Caco-2 (cell line): ENCODE measurements at regions not wholly inside any gene's neighbourhood (a gene's known extent, or its start where the extent isn't known, plus 50 kb on each side); places are given as distances from the start of the nearest gene placed in this dataset.

Experiments
- BruUV-seq: library from RNA; stranded (reverse); fragments of 400-500 nt; replicated peaks from 2 replicates; lab custom pipeline; 2021; lab: Mats Ljungman, UMichigan
- CTCF ChIA-PET: fragments of 300-600 bp; sonication (Branson Sonifier 250); formaldehyde crosslinking; loops from one replicate; lab custom pipeline; 2022; ENCODE audit warnings: antibody characterized with exemption; lab: Charles Lee
- POLR2A ChIA-PET: fragments of 300-600 bp; sonication (Branson Sonifier 250); formaldehyde crosslinking; loops from one replicate; lab custom pipeline; 2022; ENCODE audit warnings: antibody characterized with exemption; lab: Charles Lee
- DNase-seq, 2 experiments: peaks; one replicate each; pipeline versions ENCODE4 v3.0.0 to v3.0.0-alpha.2; 2020 to 2022
- H3K27me3 ChIP-seq: replicated peaks from 2 replicates; pipeline ENCODE4 v1.6.0; 2011; ENCODE audit warnings: low read length; ENCODE audit not compliant: control insufficient read depth, insufficient read depth
- H3K36me3 ChIP-seq: 2 replicates; pipeline ENCODE4 v1.5.1; 2011; ENCODE audit warnings: low read length; ENCODE audit not compliant: control insufficient read depth, insufficient read depth
- H3K4me1 ChIP-seq: fragments of 250-450 bp; sonication (Bioruptor Pico); 2 replicates; pipeline ENCODE4 v1.5.1; 2020; ENCODE audit warnings: mild to moderate bottlenecking
- H3K4me3 ChIP-seq: 2 replicates; pipeline ENCODE4 v1.5.1; 2011; ENCODE audit warnings: low read depth, mild to moderate bottlenecking, control low read depth, low read length
- H3K9me3 ChIP-seq: fragments of 250-450 bp; sonication (Bioruptor Pico); 2 replicates; pipeline ENCODE4 v1.5.1; 2020; ENCODE audit warnings: mild to moderate bottlenecking, moderate library complexity
- H3K27ac Mint-ChIP-seq: one replicate; pipeline ENCODE4 v1.8.0; 2022; ENCODE audit warnings: mixed read lengths; ENCODE audit not compliant: unreplicated experiment
- H3K27me3 Mint-ChIP-seq: one replicate; pipeline ENCODE4 v1.8.0; 2022; ENCODE audit warnings: mixed read lengths; ENCODE audit not compliant: insufficient read depth, unreplicated experiment
- H3K36me3 Mint-ChIP-seq: one replicate; pipeline ENCODE4 v1.8.0; 2022; ENCODE audit warnings: mild to moderate bottlenecking, mixed read lengths; ENCODE audit not compliant: insufficient read depth, unreplicated experiment
- H3K4me1 Mint-ChIP-seq: one replicate; pipeline ENCODE4 v1.8.0; 2022; ENCODE audit warnings: low read depth, mixed read lengths; ENCODE audit not compliant: unreplicated experiment
- H3K4me3 Mint-ChIP-seq: one replicate; pipeline ENCODE4 v1.8.0; 2022; ENCODE audit warnings: mild to moderate bottlenecking, moderate library complexity, mixed read lengths; ENCODE audit not compliant: unreplicated experiment
- H3K9me3 Mint-ChIP-seq: one replicate; pipeline ENCODE4 v1.8.0; 2022; ENCODE audit warnings: mixed read lengths; ENCODE audit not compliant: unreplicated experiment
- CTCF ChIP-seq, 2 experiments: fragments of 200-600 bp in 1 of 2; IDR thresholded peaks; 1 replicate in 1 of 2; 2 replicates in 1 of 2; pipeline versions ENCODE4 v1.5.1 to v1.8.0; 2011 to 2022; ENCODE audit warnings: antibody characterized with exemption in 1 of 2, control low read depth in 1 of 2, inconsistent platforms in 1 of 2, low read depth in 1 of 2, low read length in 1 of 2, mild to moderate bottlenecking in 1 of 2, moderate library complexity in 1 of 2; ENCODE audit not compliant: insufficient read depth in 1 of 2, severe bottlenecking in 1 of 2, unreplicated experiment in 1 of 2
- intact Hi-C: fragments of 100-400 bp; cut with micrococcal nuclease; formaldehyde crosslinking; loops from one replicate; pipeline ENCODE4 v1.10.0; 2022; ENCODE audit not compliant: unreplicated experiment

- Histone ChIP-seq H3K9me3 (no peaks in the 10 kb centered on the region), H3K4me3 (no peak overlapping the region), H3K27me3 (no peaks in the 10 kb centered on the region), H3K36me3 (no peaks in the 10 kb centered on the region), H3K4me1 (no peaks in the 10 kb centered on the region)
- no peaks in the 10 kb centered on the region for H3K36me3 Mint-ChIP-seq
- peak overlapping the region; percentile 32 for H3K4me3 Mint-ChIP-seq
- no peaks in the 10 kb centered on the region for H3K27me3 Mint-ChIP-seq
- no peaks in the 10 kb centered on the region for H3K9me3 Mint-ChIP-seq
- POLR2A ChIA-PET: no interaction called here
- peak in 1 of 2 experiments; percentile 5 for DNase-seq
- no TSS peak for BruUV-seq
- H3K4me1 Mint-ChIP-seq: peaks cover 15% of the 10 kb centered on the region
- TF ChIP-seq CTCF (IDR thresholded peaks at IDR 0.05; ENCODE audit: insufficient read depth in 1 of 2, low read depth in 1 of 2, low read length in 1 of 2, severe bottlenecking in 1 of 2, unreplicated experiment in 1 of 2): no peak
- CTCF ChIA-PET: no interaction called here
- no peak overlapping the region for H3K27ac Mint-ChIP-seq
- intact Hi-C loops: no loop called here
These were observed 136.1 kb downstream of the RWDD3 start for GRCh38 chr1:95369985-95370690.

- H3K27me3 ChIP-seq: no peaks in the 10 kb centered on the region
- BruUV-seq: no TSS peak
- no peaks in the 10 kb centered on the region for H3K4me1 ChIP-seq
- H3K4me1 Mint-ChIP-seq: peaks cover 15% of the 10 kb centered on the region
- no peak overlapping the region for H3K27ac Mint-ChIP-seq
- no peak for TF ChIP-seq CTCF (IDR thresholded peaks at IDR 0.05; ENCODE audit: insufficient read depth in 1 of 2, low read depth in 1 of 2, low read length in 1 of 2, severe bottlenecking in 1 of 2, unreplicated experiment in 1 of 2)
- ChIA-PET CTCF (no interaction called here), POLR2A (no interaction called here)
- H3K4me3 ChIP-seq: no peak overlapping the region
- intact Hi-C loops: no loop called here
- DNase-seq: no peak
- H3K27me3 Mint-ChIP-seq: no peaks in the 10 kb centered on the region
- no peaks in the 10 kb centered on the region for H3K36me3 ChIP-seq
- H3K4me3 Mint-ChIP-seq: no peak overlapping the region
- H3K9me3 Mint-ChIP-seq: no peaks in the 10 kb centered on the region
- no peaks in the 10 kb centered on the region for H3K9me3 ChIP-seq
- no peaks in the 10 kb centered on the region for H3K36me3 Mint-ChIP-seq
These were observed 136.9 kb downstream of the RWDD3 start for GRCh38 chr1:95370691-95371562.

GRCh38 chr1:95371666-95372282 lies 137.8 kb downstream of the RWDD3 start:
- Histone ChIP-seq H3K9me3 (no peaks in the 10 kb centered on the region), H3K4me3 (no peak overlapping the region), H3K36me3 (no peaks in the 10 kb centered on the region), H3K4me1 (no peaks in the 10 kb centered on the region), H3K27me3 (no peaks in the 10 kb centered on the region)
- peaks cover 15% of the 10 kb centered on the region for H3K4me1 Mint-ChIP-seq
- ChIA-PET CTCF (no interaction called here), POLR2A (no interaction called here)
- intact Hi-C loops: no loop called here
- no peak overlapping the region for H3K27ac Mint-ChIP-seq
- BruUV-seq: no TSS peak
- no peak overlapping the region for H3K4me3 Mint-ChIP-seq
- H3K36me3 Mint-ChIP-seq: no peaks in the 10 kb centered on the region
- no peak for TF ChIP-seq CTCF (IDR thresholded peaks at IDR 0.05; ENCODE audit: insufficient read depth in 1 of 2, low read depth in 1 of 2, low read length in 1 of 2, severe bottlenecking in 1 of 2, unreplicated experiment in 1 of 2)
- H3K9me3 Mint-ChIP-seq: no peaks in the 10 kb centered on the region
- no peak for DNase-seq
- H3K27me3 Mint-ChIP-seq: no peaks in the 10 kb centered on the region
